GM21367 (cell line): ENCODE measurements at regions not wholly inside any gene's neighbourhood (a gene's known extent, or its start where the extent isn't known, plus 50 kb on each side); places are given as distances from the start of the nearest gene placed in this dataset.

Experiments
- ATAC-seq: cut with Tn5 transposase; IDR thresholded peaks from one replicate; pipeline ENCODE4 v1.9.1; 2021; ENCODE audit not compliant: unreplicated experiment

- no peak for ATAC-seq
Observed at GRCh38 chr10:28952523-28952922, 275.2 kb downstream of the BAMBI start.

GRCh38 chr10:28954211-28954610, 276.9 kb downstream of the BAMBI start:
- no peak for ATAC-seq

- no peak for ATAC-seq
Observed at GRCh38 chr10:28958468-28958867, 281.1 kb downstream of the BAMBI start.

GRCh38 chr10:28959850-28960501, 282.7 kb downstream of the BAMBI start:
- no peak for ATAC-seq

- ATAC-seq: no peak
Observed at GRCh38 chr10:28962768-28963167, 285.4 kb downstream of the BAMBI start.

- no peak for ATAC-seq
Observed at GRCh38 chr10:28963539-28964221, 286.4 kb downstream of the BAMBI start.

- no peak for ATAC-seq
Observed at GRCh38 chr10:28965937-28966336, 288.6 kb downstream of the BAMBI start.

GRCh38 chr10:28967031-28967430, 289.7 kb downstream of the BAMBI start:
- no peak for ATAC-seq

GRCh38 chr10:28969413-28969812, 292.1 kb downstream of the BAMBI start:
- ATAC-seq: no peak

- ATAC-seq: no peak
Observed at GRCh38 chr10:28970231-28970630, 292.9 kb downstream of the BAMBI start.

GRCh38 chr10:28971255-28971654, 293.9 kb downstream of the BAMBI start:
- no peak for ATAC-seq

GRCh38 chr10:28971764-28972163, 294.4 kb downstream of the BAMBI start:
- ATAC-seq: no peak

- no peak for ATAC-seq
Observed at GRCh38 chr10:28973309-28973972, 296.1 kb downstream of the BAMBI start.

- ATAC-seq: no peak
Observed at GRCh38 chr10:28975891-28976531, 298.7 kb downstream of the BAMBI start.

- no peak for ATAC-seq
Observed at GRCh38 chr10:28977518-28977917, 300.2 kb downstream of the BAMBI start.

GRCh38 chr10:28980264-28980663, 302.9 kb downstream of the BAMBI start:
- no peak for ATAC-seq

GRCh38 chr10:28981007-28981406, 303.7 kb downstream of the BAMBI start:
- no peak for ATAC-seq

- ATAC-seq: no peak
Observed at GRCh38 chr10:28982974-28983373, 305.7 kb downstream of the BAMBI start.

- ATAC-seq: no peak
Observed at GRCh38 chr10:28983799-28984198, 305.1 kb upstream of the LYZL1 start.

GRCh38 chr10:28984431-28984830, 304.4 kb upstream of the LYZL1 start:
- ATAC-seq: no peak

- ATAC-seq: no peak
Observed at GRCh38 chr10:28985137-28985885, 303.6 kb upstream of the LYZL1 start.
